ENCODE measurements at regions not wholly inside any gene's neighbourhood (a gene's known extent, or its start where the extent isn't known, plus 50 kb on each side); places are given as distances from the start of the nearest gene placed in this dataset.

GRCh38 chr20:23186808-23187207, 100.7 kb upstream of the CD93 start:
- WGBS (ENCODE audit: insufficient coverage): 80% methylated on average over 5 of the region's 5 CpGs
- peaks cover under 1% of the 10 kb centered on the region for H3K9me3 Mint-ChIP-seq (ENCODE audit: insufficient read depth)
- Histone ChIP-seq H3K4me1 (ENCODE audit: control insufficient read depth in 2 of 2, insufficient read depth in 2 of 2, low read length in 2 of 2) (no peaks in the 10 kb centered on the region), H3K27me3 (replicated peaks in 1 of 4; ENCODE audit: control extremely low read depth in 1 of 4, control insufficient read depth in 3 of 4, insufficient read depth in 4 of 4, low read length in 3 of 4) (peaks cover 0 to 3% (median 0%) of the 10 kb centered on the region in 4 experiments), H2AFZ (ENCODE audit: insufficient read depth, low read depth, low read length, poor library complexity, severe bottlenecking) (no peak overlapping the region), H3K9me3 (ENCODE audit: control extremely low read depth in 1 of 3, control insufficient read depth in 2 of 3, insufficient read depth in 1 of 3, low read length in 2 of 3) (peaks cover 0 to 14% (median 0%) of the 10 kb centered on the region in 3 donors), H3K9ac (ENCODE audit: low read length) (no peak overlapping the region), H3K4me3 (ENCODE audit: control extremely low read depth in 1 of 5, extremely low read depth in 1 of 5, insufficient read depth in 1 of 5, low read depth in 2 of 5, low read length in 4 of 5) (no peak overlapping the region), H3K79me2 (ENCODE audit: control insufficient read depth, insufficient read depth, low read length) (no peaks in the 10 kb centered on the region), H3K4me2 (replicated peaks; ENCODE audit: low read depth, low read length, poor library complexity, severe bottlenecking) (no peak overlapping the region), H3K27ac (ENCODE audit: low read length in 2 of 2) (no peak overlapping the region), H4K20me1 (ENCODE audit: control insufficient read depth, insufficient read depth, low read length, poor library complexity, severe bottlenecking) (no peaks in the 10 kb centered on the region), H3K36me3 (replicated peaks in 1 of 2; ENCODE audit: control extremely low read depth in 1 of 2, control insufficient read depth in 1 of 2, extremely low read depth in 1 of 2, insufficient read depth in 2 of 2, low read length in 1 of 2) (no peaks in the 10 kb centered on the region)
- intact Hi-C loops (cut with micrococcal nuclease): no loop called here
- ChIA-PET POLR2A (no interaction called here), CTCF (no interaction called here)
- H3K4me3 Mint-ChIP-seq: no peak overlapping the region
- DNase-seq (no peak), ATAC-seq (ENCODE audit: low read depth) (no peak)
- no peaks in the 10 kb centered on the region for H3K4me1 Mint-ChIP-seq
- H3K27me3 Mint-ChIP-seq: peaks cover 13% of the 10 kb centered on the region
- H3K27ac Mint-ChIP-seq: no peak overlapping the region
- no peak for TF ChIP-seq EZH2 (IDR thresholded peaks at IDR 0.05; ENCODE audit: borderline replicate concordance, insufficient read depth, low read depth, low read length, poor library complexity, severe bottlenecking)

- Histone ChIP-seq H3K4me1 (ENCODE audit: control insufficient read depth in 2 of 2, insufficient read depth in 2 of 2, low read length in 2 of 2) (no peaks in the 10 kb centered on the region), H3K4me2 (replicated peaks; ENCODE audit: low read depth, low read length, poor library complexity, severe bottlenecking) (no peak overlapping the region), H4K20me1 (ENCODE audit: control insufficient read depth, insufficient read depth, low read length, poor library complexity, severe bottlenecking) (no peaks in the 10 kb centered on the region), H2AFZ (ENCODE audit: insufficient read depth, low read depth, low read length, poor library complexity, severe bottlenecking) (no peak overlapping the region), H3K79me2 (ENCODE audit: control insufficient read depth, insufficient read depth, low read length) (no peaks in the 10 kb centered on the region), H3K27ac (ENCODE audit: low read length in 2 of 2) (no peak overlapping the region), H3K9ac (ENCODE audit: low read length) (no peak overlapping the region), H3K9me3 (ENCODE audit: control extremely low read depth in 1 of 3, control insufficient read depth in 2 of 3, insufficient read depth in 1 of 3, low read length in 2 of 3) (peaks cover 0 to 5% (median 0%) of the 10 kb centered on the region in 3 donors), H3K4me3 (ENCODE audit: control extremely low read depth in 1 of 5, extremely low read depth in 1 of 5, insufficient read depth in 1 of 5, low read depth in 2 of 5, low read length in 4 of 5) (no peak overlapping the region), H3K27me3 (replicated peaks in 1 of 4; ENCODE audit: control extremely low read depth in 1 of 4, control insufficient read depth in 3 of 4, insufficient read depth in 4 of 4, low read length in 3 of 4) (no peaks in the 10 kb centered on the region), H3K36me3 (replicated peaks in 1 of 2; ENCODE audit: control extremely low read depth in 1 of 2, control insufficient read depth in 1 of 2, extremely low read depth in 1 of 2, insufficient read depth in 2 of 2, low read length in 1 of 2) (no peaks in the 10 kb centered on the region)
- POLR2A ChIA-PET: no interaction called here
- no peak for DNase-seq
- Mint-ChIP-seq H3K9me3 (ENCODE audit: insufficient read depth) (peaks cover 4% of the 10 kb centered on the region), H3K27ac (no peak overlapping the region), H3K27me3 (peaks cover 14% of the 10 kb centered on the region), H3K4me3 (no peak overlapping the region), H3K4me1 (no peaks in the 10 kb centered on the region)
- WGBS (ENCODE audit: insufficient coverage): 97% methylated on average over 6 of the region's 9 CpGs
- intact Hi-C loops (cut with micrococcal nuclease): no loop called here
- CTCF ChIA-PET: no interaction called here
- no peak for ATAC-seq (ENCODE audit: low read depth)
- TF ChIP-seq, protein P1, sequence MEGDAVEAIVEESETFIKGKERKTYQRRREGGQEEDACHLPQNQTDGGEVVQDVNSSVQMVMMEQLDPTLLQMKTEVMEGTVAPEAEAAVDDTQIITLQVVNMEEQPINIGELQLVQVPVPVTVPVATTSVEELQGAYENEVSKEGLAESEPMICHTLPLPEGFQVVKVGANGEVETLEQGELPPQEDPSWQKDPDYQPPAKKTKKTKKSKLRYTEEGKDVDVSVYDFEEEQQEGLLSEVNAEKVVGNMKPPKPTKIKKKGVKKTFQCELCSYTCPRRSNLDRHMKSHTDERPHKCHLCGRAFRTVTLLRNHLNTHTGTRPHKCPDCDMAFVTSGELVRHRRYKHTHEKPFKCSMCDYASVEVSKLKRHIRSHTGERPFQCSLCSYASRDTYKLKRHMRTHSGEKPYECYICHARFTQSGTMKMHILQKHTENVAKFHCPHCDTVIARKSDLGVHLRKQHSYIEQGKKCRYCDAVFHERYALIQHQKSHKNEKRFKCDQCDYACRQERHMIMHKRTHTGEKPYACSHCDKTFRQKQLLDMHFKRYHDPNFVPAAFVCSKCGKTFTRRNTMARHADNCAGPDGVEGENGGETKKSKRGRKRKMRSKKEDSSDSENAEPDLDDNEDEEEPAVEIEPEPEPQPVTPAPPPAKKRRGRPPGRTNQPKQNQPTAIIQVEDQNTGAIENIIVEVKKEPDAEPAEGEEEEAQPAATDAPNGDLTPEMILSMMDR (IDR thresholded peaks at IDR 0.05): no peak
- TF ChIP-seq EZH2 (IDR thresholded peaks at IDR 0.05; ENCODE audit: borderline replicate concordance, insufficient read depth, low read depth, low read length, poor library complexity, severe bottlenecking): no peak
Measured at GRCh38 chr20:23180451-23180921, 94.4 kb upstream of the CD93 start.
